Urinary bladder (tissue), 3 donors: ENCODE measurements at regions not wholly inside any gene's neighbourhood (a gene's known extent, or its start where the extent isn't known, plus 50 kb on each side); places are given as distances from the start of the nearest gene placed in this dataset.
A peak's percentile ranks its signal among the peaks of the same experiment; 100 is the strongest.

Experiments
- DNase-seq: peaks from one replicate; pipeline ENCODE4 v3.0.0-alpha.2; 2015; ENCODE audit errors: extremely low spot score
- H3K27ac ChIP-seq: one replicate; pipeline ENCODE4 v1.5.1; 2013; ENCODE audit warnings: low read depth, mild to moderate bottlenecking, moderate library complexity
- H3K36me3 ChIP-seq: one replicate; pipeline ENCODE4 v1.6.1; 2013; ENCODE audit warnings: mild to moderate bottlenecking, moderate library complexity; ENCODE audit not compliant: insufficient read depth
- H3K4me1 ChIP-seq: one replicate; pipeline ENCODE4 v1.6.1; 2013; ENCODE audit warnings: mild to moderate bottlenecking, moderate library complexity; ENCODE audit not compliant: insufficient read depth
- H3K4me3 ChIP-seq: one replicate; pipeline ENCODE4 v1.5.1; 2013; ENCODE audit warnings: low read depth, low read length
- WGBS: extraction: QIAGEN DNeasy Blood & Tissue Kit; methylation state at CpG from one replicate; pipeline ENCODE4 v1.1.7; 2013; 5-methylcytosine and 5-hydroxymethylcytosine counted together
- donor health status: healthy with polysubstance abuse.
- donor health status: healthy.

- Histone ChIP-seq H3K4me3 (no peak overlapping the region), H3K4me1 (no peaks in the 10 kb centered on the region), H3K36me3 (no peaks in the 10 kb centered on the region), H3K27ac (no peak overlapping the region)
- DNase-seq, result no peak
- 94% methylated on average over 1 of the region's 1 CpG for WGBS
Observed at GRCh38 chr3:117989982-117990381, 1044.7 kb downstream of the IGSF11 start.

- Histone ChIP-seq H3K27ac (no peak overlapping the region), H3K4me3 (no peak overlapping the region), H3K36me3 (no peaks in the 10 kb centered on the region), H3K4me1 (no peaks in the 10 kb centered on the region)
- no peak for DNase-seq
- 96% methylated on average over 1 of the region's 1 CpG for WGBS
Observed at GRCh38 chr3:117990627-117991026, 1044.0 kb downstream of the IGSF11 start.

GRCh38 chr3:117995842-117996437 is 1038.7 kb downstream of the IGSF11 start:
- WGBS, result 12% methylated on average over 9 of the region's 9 CpGs
- Histone ChIP-seq H3K36me3 (no peaks in the 10 kb centered on the region), H3K27ac (no peak overlapping the region), H3K4me3 (peak overlapping the region; percentile 43), H3K4me1 (no peaks in the 10 kb centered on the region)
- no peak for DNase-seq

- WGBS, result 3% methylated on average over 48 of the region's 48 CpGs
- H3K4me1 ChIP-seq, result no peaks in the 10 kb centered on the region
- no peak overlapping the region for H3K27ac ChIP-seq
- H3K4me3 ChIP-seq, result peak overlapping the region; percentile 43
- no peaks in the 10 kb centered on the region for H3K36me3 ChIP-seq
- DNase-seq, result peak; percentile 80
Observed at GRCh38 chr3:117997201-117998049, 1037.2 kb downstream of the IGSF11 start.

- no peak overlapping the region for H3K4me3 ChIP-seq
- no peak overlapping the region for H3K27ac ChIP-seq
- WGBS, result 64% methylated on average over 4 of the region's 4 CpGs
- no peaks in the 10 kb centered on the region for H3K36me3 ChIP-seq
- H3K4me1 ChIP-seq, result no peaks in the 10 kb centered on the region
- DNase-seq, result no peak
Observed at GRCh38 chr3:117998071-117998470, 1036.6 kb downstream of the IGSF11 start.

GRCh38 chr3:118000219-118000618 is 1034.4 kb downstream of the IGSF11 start:
- 59% methylated on average over 2 of the region's 2 CpGs for WGBS
- no peak for DNase-seq
- H3K4me3 ChIP-seq, result no peak overlapping the region
- H3K4me1 ChIP-seq, result no peaks in the 10 kb centered on the region
- H3K36me3 ChIP-seq, result no peaks in the 10 kb centered on the region
- H3K27ac ChIP-seq, result no peak overlapping the region

GRCh38 chr3:118001380-118001779 is 1033.3 kb downstream of the IGSF11 start:
- no peak for DNase-seq
- H3K36me3 ChIP-seq, result no peaks in the 10 kb centered on the region
- WGBS, result 19% methylated on average over 2 of the region's 2 CpGs
- no peak overlapping the region for H3K27ac ChIP-seq
- no peaks in the 10 kb centered on the region for H3K4me1 ChIP-seq
- no peak overlapping the region for H3K4me3 ChIP-seq

- WGBS, result 61% methylated on average over 3 of the region's 3 CpGs
- no peak for DNase-seq
Observed at GRCh38 chr3:118011910-118012309, 1022.7 kb downstream of the IGSF11 start.

GRCh38 chr3:118029049-118029448 is 1005.6 kb downstream of the IGSF11 start:
- H3K4me1 ChIP-seq, result no peaks in the 10 kb centered on the region
- DNase-seq, result no peak
- no peak overlapping the region for H3K27ac ChIP-seq
- H3K36me3 ChIP-seq, result no peaks in the 10 kb centered on the region
- WGBS, result 55% methylated on average over 2 of the region's 2 CpGs
- H3K4me3 ChIP-seq, result no peak overlapping the region

More at GRCh38 chr3:118011910-118012309, 1022.7 kb downstream of the IGSF11 start:
- Histone ChIP-seq H3K4me1 (no peaks in the 10 kb centered on the region), H3K36me3 (no peaks in the 10 kb centered on the region), H3K27ac (no peak overlapping the region), H3K4me3 (no peak overlapping the region)

GRCh38 chr3:118036215-118036614 is 998.4 kb downstream of the IGSF11 start:
- no peak overlapping the region for H3K4me3 ChIP-seq
- H3K36me3 ChIP-seq, result no peaks in the 10 kb centered on the region
- no peak for DNase-seq
- H3K27ac ChIP-seq, result no peak overlapping the region
- WGBS, result 45% methylated on average over 1 of the region's 1 CpG
- H3K4me1 ChIP-seq, result no peaks in the 10 kb centered on the region

- Histone ChIP-seq H3K27ac (no peak overlapping the region), H3K4me1 (no peaks in the 10 kb centered on the region), H3K36me3 (no peaks in the 10 kb centered on the region), H3K4me3 (no peak overlapping the region)
- 0% methylated on average over 1 of the region's 1 CpG for WGBS
- no peak for DNase-seq
Observed at GRCh38 chr3:118055381-118055780, 979.3 kb downstream of the IGSF11 start.

- 62% methylated on average over 1 of the region's 1 CpG for WGBS
- H3K36me3 ChIP-seq, result no peaks in the 10 kb centered on the region
Observed at GRCh38 chr3:118057086-118057485, 977.6 kb downstream of the IGSF11 start.

GRCh38 chr3:118059096-118059495 is 975.5 kb downstream of the IGSF11 start:
- Histone ChIP-seq H3K27ac (no peak overlapping the region), H3K36me3 (no peaks in the 10 kb centered on the region), H3K4me1 (no peaks in the 10 kb centered on the region), H3K4me3 (no peak overlapping the region)
- DNase-seq, result no peak

More at GRCh38 chr3:118057086-118057485, 977.6 kb downstream of the IGSF11 start:
- H3K27ac ChIP-seq, result no peak overlapping the region
- H3K4me1 ChIP-seq, result no peaks in the 10 kb centered on the region
- no peak for DNase-seq
- H3K4me3 ChIP-seq, result no peak overlapping the region

GRCh38 chr3:118067439-118067838 is 967.2 kb downstream of the IGSF11 start:
- Histone ChIP-seq H3K4me1 (no peaks in the 10 kb centered on the region), H3K36me3 (no peaks in the 10 kb centered on the region), H3K4me3 (no peak overlapping the region), H3K27ac (no peak overlapping the region)
- WGBS, result 88% methylated on average over 4 of the region's 4 CpGs
- no peak for DNase-seq
